Common myeloid progenitor, CD34-positive (primary cell): ENCODE measurements at regions not wholly inside any gene's neighbourhood (a gene's known extent, or its start where the extent isn't known, plus 50 kb on each side); places are given as distances from the start of the nearest gene placed in this dataset.

ENCODE experiments used
- CTCF ChIA-PET: fragments of 350-600 bp; sonication (Branson Sonifier 250); formaldehyde crosslinking; loops from one replicate; lab custom pipeline; 2021; ENCODE audit warnings: antibody characterized with exemption; lab: Charles Lee
- POLR2A ChIA-PET: fragments of 350-600 bp; sonication (Branson Sonifier 250); formaldehyde crosslinking; loops from one replicate; lab custom pipeline; 2021; ENCODE audit warnings: antibody characterized with exemption; lab: Charles Lee
- DNase-seq, 3 donors: peaks; one replicate each; pipeline versions ENCODE4 v3.0.0 to v3.0.0-alpha.2; 2013
- H3K27ac ChIP-seq, 2 experiments: 1 replicate in 1 of 2; 2 replicates in 1 of 2; pipeline ENCODE4 v1.7.0; 2013; ENCODE audit warnings: inconsistent platforms in 2 of 2, low read length in 2 of 2, mild to moderate bottlenecking in 2 of 2, low read depth in 1 of 2, moderate library complexity in 1 of 2; ENCODE audit not compliant: severe bottlenecking in 2 of 2, insufficient read depth in 1 of 2, poor library complexity in 1 of 2
- H3K27me3 ChIP-seq, 5 experiments: replicated peaks in 2 of 5; 1 replicate in 3 of 5; 2 replicates in 2 of 5; pipeline versions ENCODE4 v1.6.1 to v1.7.0; 2013; ENCODE audit warnings: low read length in 4 of 5, mild to moderate bottlenecking in 2 of 5, moderate library complexity in 2 of 5, inconsistent platforms in 1 of 5; ENCODE audit not compliant: insufficient read depth in 5 of 5, control insufficient read depth in 4 of 5
- H3K36me3 ChIP-seq, 4 experiments: 1 replicate in 2 of 4; 2 replicates in 2 of 4; pipeline versions ENCODE4 v1.6.1 to v1.7.0; 2013; ENCODE audit warnings: low read length in 3 of 4, control low read depth in 1 of 4, mild to moderate bottlenecking in 1 of 4; ENCODE audit not compliant: control insufficient read depth in 4 of 4, insufficient read depth in 4 of 4
- H3K4me1 ChIP-seq, 4 experiments: 1 replicate in 3 of 4; 2 replicates in 1 of 4; pipeline versions ENCODE4 v1.6.1 to v1.7.1; 2013; ENCODE audit warnings: low read length in 3 of 4, mild to moderate bottlenecking in 3 of 4, control low read depth in 1 of 4, inconsistent platforms in 1 of 4, moderate library complexity in 1 of 4; ENCODE audit not compliant: control insufficient read depth in 4 of 4, insufficient read depth in 4 of 4; ENCODE audit errors: control extremely low read depth in 1 of 4
- H3K4me3 ChIP-seq, 7 experiments: 1 replicate in 4 of 7; 2 replicates in 3 of 7; pipeline versions ENCODE4 v1.5.1 to v1.7.0; 2013; ENCODE audit warnings: mild to moderate bottlenecking in 7 of 7, low read length in 6 of 7, moderate library complexity in 6 of 7, inconsistent platforms in 2 of 7, low read depth in 2 of 7, control low read depth in 1 of 7; ENCODE audit not compliant: insufficient read depth in 4 of 7, control insufficient read depth in 1 of 7; ENCODE audit errors: extremely low read depth in 1 of 7
- H3K9me3 ChIP-seq, 5 experiments: 1 replicate in 4 of 5; 2 replicates in 1 of 5; pipeline versions ENCODE4 v1.6.1 to v1.7.1; 2013; ENCODE audit warnings: low read length in 4 of 5, mild to moderate bottlenecking in 2 of 5, inconsistent platforms in 1 of 5, low read depth in 1 of 5, moderate library complexity in 1 of 5; ENCODE audit not compliant: control insufficient read depth in 4 of 5, insufficient read depth in 2 of 5; ENCODE audit errors: control extremely low read depth in 1 of 5
- WGBS: methylation state at CpG from one replicate; pipeline ENCODE4 v1.1.5; 2013; ENCODE audit not compliant: insufficient coverage; 5-methylcytosine and 5-hydroxymethylcytosine counted together

GRCh38 chr11:80065086-80065485 is 624.3 kb upstream of the TENM4 start:
- WGBS: 87% methylated on average over 3 of the region's 3 CpGs
- H3K4me3 ChIP-seq: no peak overlapping the region
- H3K27ac ChIP-seq: no peak overlapping the region
- no peaks in the 10 kb centered on the region for H3K9me3 ChIP-seq
- no peaks in the 10 kb centered on the region for H3K27me3 ChIP-seq
- DNase-seq: no peak
- ChIA-PET CTCF (no interaction called here), POLR2A (no interaction called here)
- H3K4me1 ChIP-seq: no peaks in the 10 kb centered on the region
- no peaks in the 10 kb centered on the region for H3K36me3 ChIP-seq

- H3K27me3 ChIP-seq: no peaks in the 10 kb centered on the region
- H3K27ac ChIP-seq: no peak overlapping the region
- no peaks in the 10 kb centered on the region for H3K9me3 ChIP-seq
- DNase-seq: no peak
- WGBS: 90% methylated on average over 3 of the region's 3 CpGs
- H3K4me1 ChIP-seq: no peaks in the 10 kb centered on the region
- H3K4me3 ChIP-seq: no peak overlapping the region
- ChIA-PET POLR2A (no interaction called here), CTCF (no interaction called here)
- H3K36me3 ChIP-seq: no peaks in the 10 kb centered on the region
Observed at GRCh38 chr11:80061056-80061455, 620.2 kb upstream of the TENM4 start.

- Histone ChIP-seq H3K9me3 (no peaks in the 10 kb centered on the region), H3K4me1 (no peaks in the 10 kb centered on the region), H3K27me3 (no peaks in the 10 kb centered on the region), H3K27ac (no peak overlapping the region), H3K36me3 (no peaks in the 10 kb centered on the region), H3K4me3 (no peak overlapping the region)
- ChIA-PET CTCF (no interaction called here), POLR2A (no interaction called here)
- no peak for DNase-seq
- WGBS: 60% methylated on average over 1 of the region's 3 CpGs
Observed at GRCh38 chr11:80054582-80055165, 613.8 kb upstream of the TENM4 start.

GRCh38 chr11:80048513-80048912 is 607.7 kb upstream of the TENM4 start:
- CTCF ChIA-PET: no interaction called here
- Histone ChIP-seq H3K27ac (no peak overlapping the region), H3K27me3 (no peaks in the 10 kb centered on the region), H3K4me1 (no peaks in the 10 kb centered on the region), H3K4me3 (no peak overlapping the region), H3K9me3 (no peaks in the 10 kb centered on the region), H3K36me3 (no peaks in the 10 kb centered on the region)
- DNase-seq: no peak
- WGBS: no CpG with 5 or more reads among the region's 1 CpG
- POLR2A ChIA-PET: no interaction called here

- H3K4me3 ChIP-seq: no peak overlapping the region
- H3K9me3 ChIP-seq: no peaks in the 10 kb centered on the region
- no peaks in the 10 kb centered on the region for H3K36me3 ChIP-seq
- ChIA-PET POLR2A (no interaction called here), CTCF (interaction anchor here (0.8 kb wide), 1 partner anchor 1067 kb away, joined by 3 read pairs; no protein-coding TSS in a partner anchor)
- H3K27ac ChIP-seq: no peak overlapping the region
- no peak for DNase-seq
- no peaks in the 10 kb centered on the region for H3K27me3 ChIP-seq
- WGBS: 82% methylated on average over 2 of the region's 7 CpGs
- H3K4me1 ChIP-seq: no peaks in the 10 kb centered on the region
Observed at GRCh38 chr11:80041136-80042000, 600.5 kb upstream of the TENM4 start.

GRCh38 chr11:80034801-80035200 is 594.0 kb upstream of the TENM4 start:
- Histone ChIP-seq H3K4me3 (no peak overlapping the region), H3K27ac (no peak overlapping the region), H3K27me3 (no peaks in the 10 kb centered on the region), H3K4me1 (no peaks in the 10 kb centered on the region), H3K9me3 (no peaks in the 10 kb centered on the region), H3K36me3 (no peaks in the 10 kb centered on the region)
- POLR2A ChIA-PET: no interaction called here
- no peak for DNase-seq
- WGBS: no CpG with 5 or more reads among the region's 1 CpG
- CTCF ChIA-PET: no interaction called here

GRCh38 chr11:80031014-80031600 is 590.3 kb upstream of the TENM4 start:
- WGBS: 100% methylated on average over 1 of the region's 3 CpGs
- DNase-seq: no peak
- CTCF ChIA-PET: no interaction called here
- Histone ChIP-seq H3K27me3 (no peaks in the 10 kb centered on the region), H3K27ac (no peak overlapping the region), H3K4me3 (no peak overlapping the region), H3K4me1 (no peaks in the 10 kb centered on the region), H3K9me3 (no peaks in the 10 kb centered on the region), H3K36me3 (no peaks in the 10 kb centered on the region)
- POLR2A ChIA-PET: no interaction called here
